OCI-LY1 (cell line): ENCODE measurements at regions not wholly inside any gene's neighbourhood (a gene's known extent, or its start where the extent isn't known, plus 50 kb on each side); places are given as distances from the start of the nearest gene placed in this dataset.

Experiments
- H2AFZ ChIP-seq: fragments of 200-600 bp; sonication (generic), shearing (Covaris generic); 2 replicates; pipeline ENCODE4 v1.6.0; 2014; ENCODE audit warnings: antibody characterized with exemption, mild to moderate bottlenecking, low read length
- H3F3A ChIP-seq: fragments of 200-600 bp; sonication (generic), shearing (Covaris generic); 2 replicates; pipeline ENCODE4 v1.6.0; 2014; ENCODE audit warnings: mild to moderate bottlenecking, antibody characterized with exemption, low read length, moderate library complexity; ENCODE audit not compliant: insufficient read depth
- H3K27ac ChIP-seq: fragments of 200-600 bp; sonication (generic); 2 replicates; pipeline ENCODE4 v1.5.1; 2014; ENCODE audit warnings: low read length, mixed run types, mild to moderate bottlenecking, low read depth; ENCODE audit not compliant: poor library complexity, severe bottlenecking
- H3K27me3 ChIP-seq: fragments of 200-600 bp; sonication (generic); 2 replicates; pipeline ENCODE4 v1.6.0; 2014; ENCODE audit warnings: antibody characterized with exemption, mild to moderate bottlenecking, low read length, moderate library complexity; ENCODE audit not compliant: insufficient read depth
- H3K36me3 ChIP-seq: fragments of 200-600 bp; sonication (generic); 2 replicates; pipeline ENCODE4 v1.6.1; 2014; ENCODE audit warnings: mild to moderate bottlenecking, antibody characterized with exemption, low read length, moderate library complexity, mixed read lengths; ENCODE audit not compliant: insufficient read depth
- H3K4me1 ChIP-seq: fragments of 200-600 bp; sonication (generic); 2 replicates; pipeline ENCODE4 v1.5.1; 2014; ENCODE audit warnings: mild to moderate bottlenecking, low read length, moderate library complexity; ENCODE audit not compliant: insufficient read depth, severe bottlenecking
- H3K4me2 ChIP-seq: fragments of 200-600 bp; sonication (generic), shearing (Covaris generic); 2 replicates; pipeline ENCODE4 v1.6.1; 2014; ENCODE audit warnings: low read length
- H3K4me3 ChIP-seq: fragments of 200-600 bp; sonication (generic); 2 replicates; pipeline ENCODE4 v1.5.1; 2014; ENCODE audit warnings: low read length, low read depth, mild to moderate bottlenecking, mixed read lengths; ENCODE audit not compliant: poor library complexity, severe bottlenecking
- H3K79me2 ChIP-seq: fragments of 200-600 bp; shearing (Covaris generic); 2 replicates; pipeline ENCODE4 v1.6.1; 2016; ENCODE audit warnings: mixed run types, low read length, mixed read lengths; ENCODE audit not compliant: insufficient read depth
- H3K9ac ChIP-seq: fragments of 200-600 bp; sonication (generic), shearing (Covaris generic); 2 replicates; pipeline ENCODE4 v1.6.1; 2014; ENCODE audit warnings: mild to moderate bottlenecking, low read length, mixed read lengths
- H3K9me2 ChIP-seq: fragments of 200-600 bp; sonication (generic), shearing (Covaris generic); 2 replicates; pipeline ENCODE4 v1.6.1; 2014; ENCODE audit warnings: low read depth, mild to moderate bottlenecking, low read length, mixed read lengths
- H3K9me3 ChIP-seq: fragments of 200-600 bp; shearing (Covaris generic); 2 replicates; pipeline ENCODE4 v1.6.1; 2014; ENCODE audit warnings: low read length, mixed read lengths
- H4K20me1 ChIP-seq: fragments of 200-600 bp; sonication (generic), shearing (Covaris generic); 2 replicates; pipeline ENCODE4 v1.6.0; 2016; ENCODE audit warnings: mild to moderate bottlenecking, low read length; ENCODE audit not compliant: insufficient read depth
- CTCF ChIP-seq: fragments of 200-600 bp; sonication (generic), shearing (Covaris generic); IDR thresholded peaks from 2 replicates; pipeline ENCODE4 v1.5.1; 2017; ENCODE audit warnings: mild to moderate bottlenecking, antibody characterized with exemption, low read length, moderate library complexity, mixed read lengths
- EZH2 ChIP-seq: fragments of 200-600 bp; sonication (generic), shearing (Covaris generic); IDR thresholded peaks from 2 replicates; pipeline ENCODE4 v1.8.0; 2017; ENCODE audit warnings: borderline replicate concordance, mixed run types, mild to moderate bottlenecking, antibody characterized with exemption, low read length, moderate library complexity, mixed read lengths

GRCh38 chr20:47971058-47971791 is 185.9 kb upstream of the SULF2 start:
- Histone ChIP-seq H3F3A (no peaks in the 10 kb centered on the region), H3K79me2 (no peaks in the 10 kb centered on the region), H3K36me3 (no peaks in the 10 kb centered on the region), H3K4me3 (no peak overlapping the region), H3K9me2 (no peaks in the 10 kb centered on the region), H4K20me1 (no peaks in the 10 kb centered on the region), H3K4me2 (no peak overlapping the region), H2AFZ (no peak overlapping the region), H3K9ac (no peak overlapping the region), H3K9me3 (no peaks in the 10 kb centered on the region), H3K27me3 (no peaks in the 10 kb centered on the region; the same call in 1 of the 2 replicates), H3K4me1 (no peaks in the 10 kb centered on the region), H3K27ac (no peak overlapping the region)
- TF ChIP-seq CTCF (no peak), EZH2 (no peak)

GRCh38 chr20:47970282-47970903 is 185.1 kb upstream of the SULF2 start:
- TF ChIP-seq EZH2 = no peak
- no peak for TF ChIP-seq CTCF
- no peaks in the 10 kb centered on the region for H3K4me1 ChIP-seq
- no peaks in the 10 kb centered on the region for H4K20me1 ChIP-seq
- no peak overlapping the region for H3K4me3 ChIP-seq
- no peak overlapping the region for H3K9ac ChIP-seq
- no peak overlapping the region for H2AFZ ChIP-seq
- H3K4me2 ChIP-seq = no peak overlapping the region
- no peaks in the 10 kb centered on the region for H3K9me2 ChIP-seq
- H3K27ac ChIP-seq = no peak overlapping the region
- no peaks in the 10 kb centered on the region for H3K79me2 ChIP-seq
- H3F3A ChIP-seq = no peaks in the 10 kb centered on the region
- H3K27me3 ChIP-seq = no peaks in the 10 kb centered on the region; the same call in 1 of the 2 replicates
- H3K9me3 ChIP-seq = no peaks in the 10 kb centered on the region
- H3K36me3 ChIP-seq = no peaks in the 10 kb centered on the region

- Histone ChIP-seq H3K4me2 (no peak overlapping the region), H3K79me2 (no peaks in the 10 kb centered on the region), H3F3A (no peaks in the 10 kb centered on the region), H3K27ac (no peak overlapping the region), H3K36me3 (no peaks in the 10 kb centered on the region), H3K27me3 (no peaks in the 10 kb centered on the region; the same call in 1 of the 2 replicates), H3K9me2 (no peaks in the 10 kb centered on the region), H3K9me3 (no peaks in the 10 kb centered on the region), H2AFZ (no peak overlapping the region), H3K4me3 (no peak overlapping the region), H3K4me1 (no peaks in the 10 kb centered on the region), H4K20me1 (no peaks in the 10 kb centered on the region), H3K9ac (no peak overlapping the region)
- no peak for TF ChIP-seq CTCF
- TF ChIP-seq EZH2 = no peak
Observed at GRCh38 chr20:47969426-47969825, 184.1 kb upstream of the SULF2 start.
